Colon (tissue), 2 donors: ENCODE measurements at regions not wholly inside any gene's neighbourhood (a gene's known extent, or its start where the extent isn't known, plus 50 kb on each side); places are given as distances from the start of the nearest gene placed in this dataset.
"Not testable (repeated sequence)": the region's sequence is repeated elsewhere in the genome, so short reads cannot be mapped to it uniquely, and the experiment has no call there.

Experiments used
- FAIRE-seq: peaks from 2 replicates; lab custom pipeline; 2012; peaks lifted over from hg19 to GRCh38; lab: Jason Lieb, UNC
- donor health status: control.
- donor health status: control.

DNA sequence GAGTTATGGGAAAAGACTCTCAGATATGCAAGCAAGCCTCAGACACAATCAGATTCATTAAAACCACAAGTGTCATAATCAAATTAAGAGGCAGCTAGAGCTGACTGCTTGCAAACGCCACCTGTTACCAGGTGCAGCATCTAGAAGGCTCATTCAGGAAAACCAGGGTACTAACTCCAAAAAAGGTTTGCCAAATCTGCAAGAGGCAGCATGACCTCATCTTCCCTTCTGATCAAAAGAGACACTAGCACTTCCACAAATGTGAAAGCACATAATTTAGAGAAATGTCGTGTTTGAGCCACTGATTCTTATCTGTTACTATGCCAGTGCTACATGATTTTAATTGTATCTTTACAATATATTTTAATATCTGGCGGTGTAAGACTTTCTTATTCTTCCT is 123.3 kb upstream of the NANOGP8 start:
- no peak for FAIRE-seq

- no peak for FAIRE-seq
These were observed 121.1 kb upstream of the NANOGP8 start for GRCh38 chr15:35206060-35206675.

DNA sequence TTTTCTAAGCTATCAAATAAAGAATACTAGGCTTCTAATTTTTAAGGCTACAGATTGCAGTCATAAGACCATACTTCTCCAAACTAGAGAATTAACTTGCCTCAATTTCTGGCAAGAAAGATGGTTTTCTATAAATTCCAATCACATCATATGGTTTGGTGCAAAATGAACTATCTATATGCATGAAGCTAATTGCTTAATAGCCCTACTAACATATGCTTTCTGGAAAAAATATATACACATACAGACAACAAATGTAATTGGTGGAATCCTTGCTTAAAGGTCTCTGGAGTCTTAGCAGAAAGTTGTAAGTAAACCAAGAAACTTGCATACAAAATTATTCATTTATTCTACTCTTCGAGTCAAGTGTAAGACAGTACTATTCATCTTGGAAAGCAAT is 113.1 kb upstream of the NANOGP8 start:
- FAIRE-seq: no peak

DNA sequence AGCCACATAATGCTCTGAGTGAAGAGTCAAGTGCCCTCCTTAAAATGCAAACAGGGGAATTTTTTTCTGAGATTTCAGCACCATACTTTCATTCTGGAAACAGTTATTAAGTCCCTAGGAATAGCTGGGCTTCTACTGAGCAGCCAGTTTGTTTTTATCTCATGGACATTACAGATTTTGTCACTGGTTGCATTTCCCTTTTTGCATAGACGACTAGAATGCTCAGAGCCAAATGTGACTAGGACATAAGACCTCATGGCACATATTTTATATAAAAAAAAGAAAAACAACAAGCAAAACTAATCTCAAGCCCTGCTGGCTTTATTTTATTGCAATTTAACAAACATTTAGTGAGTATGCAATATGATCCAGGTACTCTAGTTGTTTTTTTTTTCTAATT is 112.7 kb upstream of the NANOGP8 start:
- no peak for FAIRE-seq

DNA sequence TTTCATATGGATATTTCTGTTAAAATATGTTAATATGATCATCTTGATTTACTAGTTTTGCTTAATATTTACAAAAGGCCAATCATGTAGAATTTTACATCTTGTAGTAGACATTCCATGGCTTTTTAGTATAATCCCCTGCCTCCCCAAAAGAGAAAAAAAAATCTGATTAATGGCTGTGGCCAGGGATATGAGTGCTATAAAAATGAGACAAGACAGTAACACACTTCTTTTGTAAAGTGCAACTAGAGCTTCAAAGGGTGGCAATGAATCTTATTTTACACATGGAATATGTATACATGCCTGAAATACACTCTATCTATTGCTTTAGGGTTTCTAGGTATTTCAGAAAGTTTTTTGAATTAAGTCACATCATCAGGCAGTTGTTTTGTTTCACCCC is 112.2 kb upstream of the NANOGP8 start:
- FAIRE-seq: no peak

DNA sequence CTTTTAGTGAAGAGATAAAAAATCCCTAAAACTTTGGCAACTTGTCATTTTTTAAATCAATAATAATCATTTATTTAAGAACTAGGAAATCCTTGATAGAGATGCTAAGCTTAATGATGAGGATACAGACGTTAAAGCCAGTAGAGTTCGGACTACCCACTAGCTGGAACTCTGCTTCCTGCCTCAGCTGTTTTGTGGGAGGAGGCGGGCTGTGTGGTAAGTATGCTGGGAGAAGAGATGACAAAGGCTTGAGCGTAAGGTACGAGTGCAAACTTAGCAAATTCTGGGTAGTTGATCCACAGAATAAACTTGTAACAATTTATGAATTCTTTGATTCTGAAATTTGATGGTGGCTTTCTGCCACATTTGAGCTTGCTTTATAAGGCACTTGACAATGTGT is 111.2 kb upstream of the NANOGP8 start:
- no peak for FAIRE-seq

DNA sequence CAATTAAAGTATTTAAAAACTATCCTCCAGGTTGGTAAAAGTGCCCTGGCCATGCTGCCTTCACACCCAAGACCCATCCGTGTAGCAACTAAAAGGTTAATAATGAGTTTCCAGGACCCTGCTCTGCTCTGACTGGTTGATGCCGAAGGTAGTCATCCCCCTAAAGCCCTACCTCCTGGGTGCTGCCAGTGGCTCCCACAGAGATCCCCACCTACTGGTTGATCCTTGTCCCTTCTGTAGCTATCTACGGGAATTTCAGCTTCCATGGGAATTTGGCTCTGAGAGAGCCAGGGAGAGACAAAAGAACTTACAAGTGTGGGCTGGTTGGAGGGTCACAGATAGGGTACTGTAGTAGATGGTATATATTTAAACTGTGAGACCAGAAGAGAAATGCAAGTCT is 110.6 kb upstream of the NANOGP8 start:
- no peak for FAIRE-seq

DNA sequence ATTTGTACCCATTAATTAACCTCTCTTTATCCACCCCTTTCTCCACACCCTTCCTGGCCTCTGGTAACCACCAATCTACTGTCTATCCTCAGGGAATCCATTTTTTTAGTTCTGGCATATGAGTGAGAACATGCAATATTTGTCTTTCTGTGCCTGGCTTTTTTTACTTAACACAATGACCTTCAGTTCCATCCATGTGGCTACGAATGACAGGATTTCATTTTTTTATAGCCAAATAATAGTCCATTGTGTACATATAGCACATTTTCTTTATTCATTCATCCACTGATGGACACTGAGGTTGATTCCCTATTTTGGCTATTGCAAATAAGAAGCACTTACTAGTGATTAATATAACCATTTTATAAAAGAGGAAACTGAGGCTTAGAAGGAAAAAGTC is 109.9 kb upstream of the NANOGP8 start:
- no peak for FAIRE-seq

GRCh38 chr15:35194296-35194695 is 109.2 kb upstream of the NANOGP8 start:
- no peak for FAIRE-seq

- FAIRE-seq: no peak
These were observed 106.7 kb upstream of the NANOGP8 start for GRCh38 chr15:35191783-35192182.

GRCh38 chr15:35186346-35186745 is 101.3 kb upstream of the NANOGP8 start:
- no peak for FAIRE-seq

GRCh38 chr15:35184646-35185045 is 99.6 kb upstream of the NANOGP8 start:
- FAIRE-seq: no peak

DNA sequence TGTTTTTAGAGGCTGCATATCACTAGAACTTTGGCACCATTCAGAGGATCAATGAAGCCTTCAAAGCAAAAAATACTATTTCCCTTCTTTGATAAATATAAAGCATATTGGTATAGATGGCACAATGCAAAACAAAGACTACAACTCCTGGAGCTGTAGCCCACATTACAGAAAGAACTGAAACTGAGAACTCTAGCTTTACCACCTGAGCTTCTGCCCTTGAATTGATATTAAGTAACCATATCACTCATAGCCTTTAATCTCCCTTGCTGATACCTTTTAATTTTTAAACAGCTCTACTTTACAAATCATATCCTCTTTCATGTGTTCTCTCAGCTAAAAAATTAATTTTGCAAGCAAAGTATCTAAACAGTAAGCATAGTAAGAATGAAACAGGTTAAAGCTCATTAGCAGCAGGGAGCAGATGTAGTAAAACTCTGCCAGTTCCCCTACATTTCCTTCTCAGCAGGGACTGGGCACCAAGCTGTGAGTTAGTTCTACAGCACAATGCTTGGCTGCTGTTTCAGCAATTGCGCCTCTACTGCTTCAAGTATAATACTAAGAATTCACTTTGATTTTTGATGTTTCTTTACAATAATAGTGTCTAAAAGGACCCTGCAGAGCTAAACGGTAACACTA is 97.9 kb upstream of the NANOGP8 start:
- no peak for FAIRE-seq

- FAIRE-seq: no peak
These were observed 96.4 kb upstream of the NANOGP8 start for GRCh38 chr15:35181538-35181937.

DNA sequence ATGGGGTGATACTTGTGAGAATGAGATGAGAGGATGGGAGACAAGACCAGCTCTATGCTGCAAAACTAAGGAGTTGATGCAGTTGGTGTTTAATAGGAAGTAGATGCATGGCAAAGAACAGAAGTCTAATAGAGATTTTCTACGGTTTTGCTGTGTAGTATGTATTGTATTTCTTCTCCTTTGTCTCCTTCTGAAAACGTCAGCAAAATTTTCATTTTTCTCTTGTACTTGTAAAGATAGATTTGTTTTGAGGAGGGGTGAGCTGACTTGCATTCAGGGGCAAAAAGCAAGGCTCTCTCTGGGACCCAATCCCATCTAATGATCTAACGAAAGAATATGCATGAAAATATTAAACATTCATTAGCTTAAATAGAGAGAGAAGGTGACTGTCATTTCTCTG is 94.6 kb upstream of the NANOGP8 start:
- no peak for FAIRE-seq

GRCh38 chr15:35178186-35178585 is 93.1 kb upstream of the NANOGP8 start:
- not testable (repeated sequence) for FAIRE-seq

- no peak for FAIRE-seq
These were observed 89.9 kb upstream of the NANOGP8 start for GRCh38 chr15:35174948-35175347.

GRCh38 chr15:35173444-35174118 is 88.5 kb upstream of the NANOGP8 start:
- no peak for FAIRE-seq

DNA sequence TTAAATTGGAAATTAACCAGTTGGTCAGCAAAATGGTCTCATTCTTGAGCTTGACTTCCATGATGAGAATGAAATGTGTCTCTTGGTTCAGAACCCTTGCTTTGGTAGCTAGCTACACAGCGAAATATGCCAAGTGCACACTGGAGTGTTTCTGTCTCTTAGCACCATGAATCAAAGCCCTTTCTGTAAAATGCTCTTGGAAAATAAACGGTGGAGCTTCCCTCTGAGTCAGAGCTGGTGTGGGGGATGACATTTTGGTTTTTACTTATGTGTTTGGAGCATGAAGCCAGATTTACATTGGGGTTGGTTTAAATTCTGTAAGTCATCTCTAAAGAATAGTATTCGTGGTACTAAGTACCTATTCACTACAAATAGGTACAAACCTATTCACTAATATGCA is 85.1 kb upstream of the NANOGP8 start:
- no peak for FAIRE-seq

DNA sequence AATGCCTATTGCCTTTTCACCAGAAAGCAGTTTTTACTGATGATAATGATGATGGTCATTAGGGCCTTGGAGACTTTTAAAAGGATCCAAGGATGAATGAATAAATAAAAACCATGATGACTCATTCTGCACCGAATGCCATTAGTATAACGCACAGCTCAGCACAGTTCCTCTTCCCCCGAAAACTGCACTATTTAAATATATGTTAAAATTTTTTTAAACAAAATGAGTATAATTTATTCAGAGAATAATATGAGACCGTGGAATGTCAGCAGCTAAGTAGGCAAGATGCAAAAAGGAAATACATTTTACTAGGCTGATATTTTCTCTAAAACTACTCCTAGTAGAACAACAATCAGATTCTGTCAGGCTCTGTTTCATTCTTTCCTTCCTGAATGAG is 83.4 kb upstream of the NANOGP8 start:
- FAIRE-seq: no peak

DNA sequence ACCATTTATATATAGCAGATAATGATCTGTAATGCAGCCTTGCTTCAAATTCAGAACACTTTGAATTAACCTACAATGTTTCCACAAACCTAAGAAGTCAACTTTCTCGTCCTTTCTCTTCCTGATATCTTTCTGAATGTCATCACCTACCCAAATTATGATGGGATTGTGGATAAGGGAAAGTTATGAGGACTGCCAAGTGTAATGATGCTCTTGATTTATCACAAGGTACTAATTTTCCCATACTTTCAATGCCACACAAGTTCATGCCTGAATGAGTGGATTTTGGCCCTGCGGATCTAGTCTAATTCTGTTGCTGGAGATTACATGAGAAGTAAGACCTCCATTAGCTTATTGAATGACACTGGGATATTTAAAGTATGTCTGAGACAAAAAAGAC is 82.6 kb upstream of the NANOGP8 start:
- no peak for FAIRE-seq

GRCh38 chr15:35166730-35167359 is 81.8 kb upstream of the NANOGP8 start:
- FAIRE-seq: no peak

- FAIRE-seq: no peak
These were observed 76.6 kb upstream of the NANOGP8 start for GRCh38 chr15:35161694-35162093.
